ENCODE measurements at regions not wholly inside any gene's neighbourhood (a gene's known extent, or its start where the extent isn't known, plus 50 kb on each side); places are given as distances from the start of the nearest gene placed in this dataset.

DNA sequence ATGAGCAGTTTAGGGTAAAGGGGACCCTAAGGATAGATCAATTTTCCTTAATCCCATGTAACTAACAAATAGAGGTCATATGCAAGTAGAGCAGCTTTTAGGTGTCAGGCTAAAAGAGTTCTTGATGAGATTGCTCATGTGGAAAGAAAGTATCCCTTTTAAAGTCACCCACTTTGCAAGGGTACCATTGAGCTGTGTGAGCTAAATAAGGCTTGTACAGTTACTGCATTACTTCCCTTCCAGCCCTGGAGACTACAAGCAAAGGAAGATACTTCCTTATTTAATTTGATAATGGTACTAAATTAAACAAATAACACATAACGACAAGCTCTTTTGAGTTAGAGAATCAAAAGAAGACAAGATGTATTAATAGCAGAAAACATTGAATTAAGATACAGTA lies 191.7 kb downstream of the TMX1 start:
- POLR2A ChIA-PET = no interaction called here
- peaks cover 0 to 13% of the 10 kb centered on the region in 2 experiments for H3K27me3 ChIP-seq (ENCODE audit: control insufficient read depth in 1 of 2, insufficient read depth in 2 of 2, low read length in 2 of 2)
- no peaks in the 10 kb centered on the region for H3K4me1 ChIP-seq (ENCODE audit: insufficient read depth, low read length)
- H3K9me3 ChIP-seq (ENCODE audit: control insufficient read depth in 1 of 2, insufficient read depth in 1 of 2, low read length in 2 of 2) = no peaks in the 10 kb centered on the region
- Mint-ChIP-seq H3K4me3 (no peak overlapping the region), H3K27me3 (peaks cover 57% of the 10 kb centered on the region), H3K36me3 (ENCODE audit: low read depth) (no peaks in the 10 kb centered on the region), H3K9me3 (no peaks in the 10 kb centered on the region), H3K27ac (no peak overlapping the region), H3K4me1 (ENCODE audit: low read depth) (no peaks in the 10 kb centered on the region)
- ATAC-seq (ENCODE audit: poor library complexity) (no peak), DNase-seq (no peak)
- H3K27ac ChIP-seq (ENCODE audit: low read depth in 1 of 2, low read length in 2 of 2) = no peak overlapping the region
- intact Hi-C loops (cut with DNase I, micrococcal nuclease) = no loop called here
- no peak overlapping the region for H3K4me3 ChIP-seq (ENCODE audit: low read length)
- H3K36me3 ChIP-seq (ENCODE audit: insufficient read depth, low read length) = no peaks in the 10 kb centered on the region
- TF ChIP-seq, protein P1, sequence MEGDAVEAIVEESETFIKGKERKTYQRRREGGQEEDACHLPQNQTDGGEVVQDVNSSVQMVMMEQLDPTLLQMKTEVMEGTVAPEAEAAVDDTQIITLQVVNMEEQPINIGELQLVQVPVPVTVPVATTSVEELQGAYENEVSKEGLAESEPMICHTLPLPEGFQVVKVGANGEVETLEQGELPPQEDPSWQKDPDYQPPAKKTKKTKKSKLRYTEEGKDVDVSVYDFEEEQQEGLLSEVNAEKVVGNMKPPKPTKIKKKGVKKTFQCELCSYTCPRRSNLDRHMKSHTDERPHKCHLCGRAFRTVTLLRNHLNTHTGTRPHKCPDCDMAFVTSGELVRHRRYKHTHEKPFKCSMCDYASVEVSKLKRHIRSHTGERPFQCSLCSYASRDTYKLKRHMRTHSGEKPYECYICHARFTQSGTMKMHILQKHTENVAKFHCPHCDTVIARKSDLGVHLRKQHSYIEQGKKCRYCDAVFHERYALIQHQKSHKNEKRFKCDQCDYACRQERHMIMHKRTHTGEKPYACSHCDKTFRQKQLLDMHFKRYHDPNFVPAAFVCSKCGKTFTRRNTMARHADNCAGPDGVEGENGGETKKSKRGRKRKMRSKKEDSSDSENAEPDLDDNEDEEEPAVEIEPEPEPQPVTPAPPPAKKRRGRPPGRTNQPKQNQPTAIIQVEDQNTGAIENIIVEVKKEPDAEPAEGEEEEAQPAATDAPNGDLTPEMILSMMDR (IDR thresholded peaks at IDR 0.05) = no peak
- CTCF ChIA-PET = interaction anchor here (0.6 kb wide), 1 partner anchor 242 kb away, joined by 3 read pairs; no protein-coding TSS in a partner anchor

DNA sequence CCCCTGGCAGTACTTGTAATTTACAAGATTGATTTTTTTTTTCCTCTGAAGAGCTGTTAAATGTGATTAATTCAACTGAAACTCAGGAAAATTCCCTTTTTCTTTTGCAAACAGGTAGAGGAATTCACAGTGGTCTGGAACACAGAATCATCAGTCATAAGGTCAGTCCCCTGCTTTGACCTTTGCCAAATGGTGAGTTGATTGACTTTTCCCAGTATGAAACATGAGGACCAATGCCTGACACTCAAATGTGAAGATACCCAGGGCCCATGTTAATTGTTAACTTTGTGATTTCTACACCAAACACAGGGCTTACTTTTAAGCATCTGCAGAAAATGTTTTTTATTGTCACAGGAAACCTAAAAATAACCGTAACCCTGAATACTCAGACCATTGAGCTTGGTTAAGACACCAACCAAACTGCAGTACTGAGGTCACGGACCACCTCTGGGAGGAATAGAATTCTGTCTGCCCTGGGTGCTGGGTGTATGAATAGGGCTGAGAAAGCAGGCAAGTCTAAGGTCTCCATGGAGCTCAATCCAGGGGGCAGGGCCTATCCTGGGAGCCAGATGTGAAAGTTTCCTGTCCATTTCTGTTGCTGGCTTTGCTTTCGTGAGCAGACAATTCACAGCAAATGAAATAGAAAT lies 192.4 kb downstream of the TMX1 start:
- Histone ChIP-seq H3K27me3 (ENCODE audit: control insufficient read depth in 1 of 2, insufficient read depth in 2 of 2, low read length in 2 of 2) (peaks cover 0 to 6% of the 10 kb centered on the region in 2 experiments), H3K4me1 (ENCODE audit: insufficient read depth, low read length) (no peaks in the 10 kb centered on the region), H3K4me3 (ENCODE audit: low read length) (no peak overlapping the region), H3K9me3 (ENCODE audit: control insufficient read depth in 1 of 2, insufficient read depth in 1 of 2, low read length in 2 of 2) (no peaks in the 10 kb centered on the region), H3K36me3 (ENCODE audit: insufficient read depth, low read length) (no peaks in the 10 kb centered on the region), H3K27ac (ENCODE audit: low read depth in 1 of 2, low read length in 2 of 2) (no peak overlapping the region)
- intact Hi-C loops (cut with DNase I, micrococcal nuclease) = no loop called here
- H3K27ac Mint-ChIP-seq = no peak overlapping the region
- H3K4me3 Mint-ChIP-seq = no peak overlapping the region
- DNase-seq (no peak), ATAC-seq (ENCODE audit: poor library complexity) (no peak)
- no peaks in the 10 kb centered on the region for H3K9me3 Mint-ChIP-seq
- peaks cover 58% of the 10 kb centered on the region for H3K27me3 Mint-ChIP-seq
- TF ChIP-seq, protein P1 (IDR thresholded peaks at IDR 0.05) = no peak
- H3K4me1 Mint-ChIP-seq (ENCODE audit: low read depth) = no peaks in the 10 kb centered on the region
- POLR2A ChIA-PET = no interaction called here
- no peaks in the 10 kb centered on the region for H3K36me3 Mint-ChIP-seq (ENCODE audit: low read depth)
- CTCF ChIA-PET = interaction anchor here (0.6 kb wide), 1 partner anchor 243 kb away, joined by 3 read pairs; no protein-coding TSS in a partner anchor

DNA sequence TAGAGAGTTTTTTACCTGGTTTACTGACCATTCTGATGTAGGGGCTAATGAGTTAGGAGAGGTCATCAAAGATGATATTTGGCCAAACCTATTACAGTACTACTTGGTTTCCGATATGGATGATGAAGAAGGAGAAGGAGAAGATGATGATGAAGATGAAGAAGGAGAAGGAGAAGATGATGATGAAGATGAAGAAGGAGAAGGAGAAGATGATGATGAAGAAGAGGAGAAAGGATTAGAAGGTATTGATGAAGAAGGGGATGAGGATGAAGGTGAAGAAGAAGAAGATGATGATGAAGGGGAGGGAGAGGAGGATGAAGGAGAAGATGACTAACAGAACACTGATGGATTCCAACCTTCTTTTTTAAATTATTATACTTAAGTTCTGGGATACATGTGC lies 196.6 kb downstream of the TMX1 start:
- H3K36me3 Mint-ChIP-seq (ENCODE audit: low read depth) = no peaks in the 10 kb centered on the region
- DNase-seq (no peak), ATAC-seq (ENCODE audit: poor library complexity) (no peak)
- Histone ChIP-seq H3K9me3 (ENCODE audit: control insufficient read depth in 1 of 2, insufficient read depth in 1 of 2, low read length in 2 of 2) (no peaks in the 10 kb centered on the region), H3K27me3 (ENCODE audit: control insufficient read depth in 1 of 2, insufficient read depth in 2 of 2, low read length in 2 of 2) (no peaks in the 10 kb centered on the region), H3K4me1 (ENCODE audit: insufficient read depth, low read length) (no peaks in the 10 kb centered on the region), H3K27ac (ENCODE audit: low read depth in 1 of 2, low read length in 2 of 2) (no peak overlapping the region), H3K4me3 (ENCODE audit: low read length) (no peak overlapping the region), H3K36me3 (ENCODE audit: insufficient read depth, low read length) (no peaks in the 10 kb centered on the region)
- H3K9me3 Mint-ChIP-seq = no peaks in the 10 kb centered on the region
- no peak overlapping the region for H3K27ac Mint-ChIP-seq
- TF ChIP-seq, protein P1 (IDR thresholded peaks at IDR 0.05) = no peak
- peaks cover 51% of the 10 kb centered on the region for H3K27me3 Mint-ChIP-seq
- ChIA-PET POLR2A (no interaction called here), CTCF (no interaction called here)
- H3K4me3 Mint-ChIP-seq = no peak overlapping the region
- H3K4me1 Mint-ChIP-seq (ENCODE audit: low read depth) = no peaks in the 10 kb centered on the region
- intact Hi-C loops (cut with DNase I, micrococcal nuclease) = no loop called here
